HCT116 (cell line): ENCODE measurements at regions not wholly inside any gene's neighbourhood (a gene's known extent, or its start where the extent isn't known, plus 50 kb on each side); places are given as distances from the start of the nearest gene placed in this dataset.

Experiments
- CTCF ChIP-seq, 3 experiments: fragments of 200-600 bp in 1 of 3; sonication (generic) in 1 of 3; IDR thresholded peaks in 2 of 3; conservative IDR thresholded peaks in 1 of 3; 2 replicates each; pipeline ENCODE4 v1.5.1; 2012 to 2017; ENCODE audit warnings: low read depth in 2 of 3, low read length in 2 of 3, antibody characterized with exemption in 1 of 3, borderline replicate concordance in 1 of 3, control low read depth in 1 of 3, mild to moderate bottlenecking in 1 of 3, mixed read lengths in 1 of 3, mixed run types in 1 of 3, moderate library complexity in 1 of 3; ENCODE audit not compliant: insufficient read depth in 1 of 3
- FOSL1 ChIP-seq: IDR thresholded peaks from 2 replicates; pipeline ENCODE4 v1.6.1; 2012; ENCODE audit warnings: low read depth
- MAX ChIP-seq: IDR thresholded peaks from 2 replicates; pipeline ENCODE4 v1.6.1; 2012

- TF ChIP-seq CTCF (IDR thresholded peaks at IDR 0.05 in 2 of 3, conservative IDR thresholded peaks at IDR 0.05 in 1 of 3; ENCODE audit: borderline replicate concordance in 1 of 3, insufficient read depth in 1 of 3, low read depth in 2 of 3, low read length in 2 of 3), result no peak
- no peak for TF ChIP-seq MAX
- no peak for TF ChIP-seq FOSL1
Observed at GRCh38 chr1:168836469-168836868, 107.5 kb upstream of the DPT start.
